Trophoblast cell (in vitro differentiated cells and primary cell): ENCODE measurements at regions not wholly inside any gene's neighbourhood (a gene's known extent, or its start where the extent isn't known, plus 50 kb on each side); places are given as distances from the start of the nearest gene placed in this dataset.

Experiments
- DNase-seq, 2 donors: peaks; one replicate each; pipeline ENCODE4 v3.0.0-alpha.2; 2016
- H2AFZ ChIP-seq: 2 replicates; pipeline ENCODE4 v1.6.1; 2013; ENCODE audit warnings: low read length, moderate library complexity, mild to moderate bottlenecking; ENCODE audit not compliant: insufficient read depth, poor library complexity
- H2AK5ac ChIP-seq: 2 replicates; pipeline ENCODE4 v1.6.1; 2013; ENCODE audit warnings: mild to moderate bottlenecking, low read length
- H2BK120ac ChIP-seq: 2 replicates; pipeline ENCODE4 v1.6.1; 2013; ENCODE audit warnings: low read length, mild to moderate bottlenecking, moderate library complexity; ENCODE audit not compliant: insufficient read depth, poor library complexity
- H2BK12ac ChIP-seq: 2 replicates; pipeline ENCODE4 v1.6.1; 2013; ENCODE audit warnings: mild to moderate bottlenecking, low read length, moderate library complexity
- H2BK5ac ChIP-seq: 2 replicates; pipeline ENCODE4 v1.6.1; 2013; ENCODE audit warnings: low read length, low read depth, moderate library complexity, mild to moderate bottlenecking; ENCODE audit not compliant: poor library complexity
- H3K14ac ChIP-seq: 2 replicates; pipeline ENCODE4 v1.6.1; 2013; ENCODE audit warnings: mild to moderate bottlenecking, low read length
- H3K18ac ChIP-seq: 2 replicates; pipeline ENCODE4 v1.6.1; 2013; ENCODE audit warnings: mild to moderate bottlenecking, low read length
- H3K23ac ChIP-seq: 2 replicates; pipeline ENCODE4 v1.6.1; 2013; ENCODE audit warnings: low read length
- H3K27ac ChIP-seq: 2 replicates; pipeline ENCODE4 v1.5.1; 2013; ENCODE audit warnings: low read depth, mild to moderate bottlenecking, inconsistent platforms, low read length, moderate library complexity
- H3K27me3 ChIP-seq: 2 replicates; pipeline ENCODE4 v1.6.1; 2013; ENCODE audit warnings: inconsistent platforms, mild to moderate bottlenecking, low read length, moderate library complexity; ENCODE audit not compliant: insufficient read depth
- H3K36me3 ChIP-seq, 2 experiments: 1 replicate in 1 of 2; 2 replicates in 1 of 2; pipeline ENCODE4 v1.6.1; 2013; ENCODE audit warnings: low read length in 2 of 2, mild to moderate bottlenecking in 2 of 2, moderate library complexity in 1 of 2; ENCODE audit not compliant: insufficient read depth in 2 of 2, control insufficient read depth in 1 of 2
- H3K4ac ChIP-seq: 2 replicates; pipeline ENCODE4 v1.6.1; 2013; ENCODE audit warnings: low read depth, mild to moderate bottlenecking, low read length, moderate library complexity
- H3K4me1 ChIP-seq, 2 experiments: 1 replicate in 1 of 2; 2 replicates in 1 of 2; pipeline ENCODE4 v1.6.1; 2013; ENCODE audit warnings: low read length in 2 of 2, mild to moderate bottlenecking in 2 of 2, moderate library complexity in 1 of 2; ENCODE audit not compliant: insufficient read depth in 2 of 2, control insufficient read depth in 1 of 2
- H3K4me2 ChIP-seq: 2 replicates; pipeline ENCODE4 v1.6.1; 2013; ENCODE audit warnings: inconsistent platforms, mild to moderate bottlenecking, low read length, moderate library complexity
- H3K4me3 ChIP-seq: 2 replicates; pipeline ENCODE4 v1.5.1; 2013; ENCODE audit warnings: mild to moderate bottlenecking, low read depth, low read length, inconsistent platforms
- H3K79me1 ChIP-seq: one replicate; pipeline ENCODE4 v1.6.1; 2013; ENCODE audit warnings: low read length
- H3K79me2 ChIP-seq: 2 replicates; pipeline ENCODE4 v1.6.1; 2013; ENCODE audit warnings: low read length, mild to moderate bottlenecking; ENCODE audit not compliant: control insufficient read depth, insufficient read depth, poor library complexity
- H3K9ac ChIP-seq: 2 replicates; pipeline ENCODE4 v1.6.1; 2013; ENCODE audit warnings: mild to moderate bottlenecking, low read length
- H3K9me3 ChIP-seq: 2 replicates; pipeline ENCODE4 v1.6.1; 2013; ENCODE audit warnings: low read depth, mild to moderate bottlenecking, control low read depth, inconsistent platforms, low read length; ENCODE audit not compliant: insufficient read depth
- H4K12ac ChIP-seq: 2 replicates; pipeline ENCODE4 v1.6.1; 2013; ENCODE audit warnings: low read depth, mild to moderate bottlenecking, low read length, moderate library complexity
- H4K8ac ChIP-seq: 2 replicates; pipeline ENCODE4 v1.6.1; 2013; ENCODE audit warnings: low read depth, mild to moderate bottlenecking, low read length, moderate library complexity
- H4K91ac ChIP-seq: one replicate; pipeline ENCODE4 v1.6.1; 2013; ENCODE audit warnings: low read depth, mild to moderate bottlenecking, low read length, moderate library complexity
- WGBS: extraction: QIAGEN DNeasy Blood & Tissue Kit; methylation state at CpG from one replicate; pipeline ENCODE4 v1.1.7; 2013; ENCODE audit warnings: missing lambda C conversion rate; ENCODE audit not compliant: insufficient read length, insufficient coverage; ENCODE audit errors: extremely low coverage; 5-methylcytosine and 5-hydroxymethylcytosine counted together

- Histone ChIP-seq H3K9me3 (no peaks in the 10 kb centered on the region), H2AFZ (no peak overlapping the region), H3K27me3 (no peaks in the 10 kb centered on the region), H4K12ac (no peak overlapping the region), H3K36me3 (no peaks in the 10 kb centered on the region), H2BK12ac (no peak overlapping the region), H3K9ac (no peak overlapping the region), H3K27ac (no peak overlapping the region), H3K79me2 (no peaks in the 10 kb centered on the region), H3K23ac (no peak overlapping the region), H4K91ac (no peak overlapping the region), H3K79me1 (peaks cover 2% of the 10 kb centered on the region), H3K4ac (no peak overlapping the region), H4K8ac (no peak overlapping the region), H3K4me3 (no peak overlapping the region), H2AK5ac (no peak overlapping the region), H3K18ac (no peak overlapping the region), H2BK5ac (no peak overlapping the region), H3K14ac (no peak overlapping the region), H3K4me2 (no peak overlapping the region), H2BK120ac (no peak overlapping the region), H3K4me1 (peaks cover 3 to 12% of the 10 kb centered on the region in 2 experiments)
- peak; percentile 82 to 83 for DNase-seq
- no CpG with 5 or more reads among the region's 2 CpGs for WGBS
Measured at GRCh38 chr1:147091801-147092200, 80.5 kb downstream of the PRKAB2 start.

- Histone ChIP-seq H3K79me2 (peaks cover 3% of the 10 kb centered on the region), H3K27me3 (no peaks in the 10 kb centered on the region), H3K27ac (no peak overlapping the region), H2AFZ (no peak overlapping the region), H3K14ac (no peak overlapping the region), H4K8ac (no peak overlapping the region), H3K9ac (no peak overlapping the region), H2BK120ac (no peak overlapping the region), H3K18ac (no peak overlapping the region), H3K4ac (no peak overlapping the region), H3K9me3 (no peaks in the 10 kb centered on the region), H2BK5ac (no peak overlapping the region), H2BK12ac (no peak overlapping the region), H3K23ac (no peak overlapping the region), H3K4me1 (peaks cover 3 to 9% of the 10 kb centered on the region in 2 experiments), H3K36me3 (no peaks in the 10 kb centered on the region), H3K4me3 (no peak overlapping the region), H4K91ac (no peak overlapping the region), H3K79me1 (peaks cover 4% of the 10 kb centered on the region), H4K12ac (no peak overlapping the region), H3K4me2 (no peak overlapping the region), H2AK5ac (no peak overlapping the region)
- DNase-seq: peak in 1 of 2 donors; percentile 29
- WGBS: no CpG with 5 or more reads among the region's 4 CpGs
Measured at GRCh38 chr1:147089457-147089856, 82.8 kb downstream of the PRKAB2 start.

- Histone ChIP-seq H2AK5ac (no peak overlapping the region), H3K9ac (no peak overlapping the region), H2BK5ac (no peak overlapping the region), H3K4me3 (no peak overlapping the region), H3K27ac (no peak overlapping the region), H4K12ac (no peak overlapping the region), H3K9me3 (no peaks in the 10 kb centered on the region), H4K8ac (no peak overlapping the region), H3K14ac (no peak overlapping the region), H2BK12ac (no peak overlapping the region), H3K18ac (no peak overlapping the region), H3K27me3 (peaks cover 2% of the 10 kb centered on the region), H3K79me2 (peaks cover 3% of the 10 kb centered on the region), H3K23ac (no peak overlapping the region), H3K79me1 (peaks cover 4% of the 10 kb centered on the region), H3K36me3 (no peaks in the 10 kb centered on the region), H2BK120ac (no peak overlapping the region), H3K4me1 (peaks cover 3 to 7% of the 10 kb centered on the region in 2 experiments), H2AFZ (no peak overlapping the region), H4K91ac (no peak overlapping the region), H3K4me2 (no peak overlapping the region), H3K4ac (no peak overlapping the region)
- DNase-seq: no peak
Measured at GRCh38 chr1:147086129-147086528, 86.1 kb downstream of the PRKAB2 start.

GRCh38 chr1:147084273-147085096, 87.8 kb downstream of the PRKAB2 start:
- Histone ChIP-seq H4K8ac (peak overlapping the region; percentile 51), H2AFZ (peak overlapping the region; percentile 40), H2AK5ac (no peak overlapping the region), H4K91ac (peak overlapping the region; percentile 93), H2BK5ac (peak overlapping the region; percentile 97), H2BK12ac (no peak overlapping the region), H3K36me3 (no peaks in the 10 kb centered on the region), H3K4me3 (peak overlapping the region; percentile 64), H3K79me1 (peaks cover 4% of the 10 kb centered on the region), H3K23ac (no peak overlapping the region), H3K18ac (peak overlapping the region; percentile 43), H3K14ac (peak overlapping the region; percentile 79), H3K79me2 (peaks cover 3% of the 10 kb centered on the region), H3K4ac (peak overlapping the region; percentile 23), H3K4me2 (peak overlapping the region; percentile 65), H2BK120ac (peak overlapping the region; percentile 87), H3K9ac (peak overlapping the region; percentile 92), H4K12ac (peak overlapping the region; percentile 22), H3K9me3 (no peaks in the 10 kb centered on the region), H3K4me1 (peaks cover 5 to 16% of the 10 kb centered on the region in 2 experiments), H3K27ac (peak overlapping the region; percentile 40), H3K27me3 (peaks cover 16% of the 10 kb centered on the region)
- no CpG with 5 or more reads among the region's 51 CpGs for WGBS
- DNase-seq: peak; percentile 85 to 96
